ENCODE measurements at regions not wholly inside any gene's neighbourhood (a gene's known extent, or its start where the extent isn't known, plus 50 kb on each side); places are given as distances from the start of the nearest gene placed in this dataset.

- TF ChIP-seq TAF1 (IDR thresholded peaks at IDR 0.05; ENCODE audit: borderline replicate concordance, insufficient read depth, low read length) = no peak
- TF ChIP-seq POLR2AphosphoS5 (IDR thresholded peaks at IDR 0.05; ENCODE audit: low read depth, low read length) = no peak
Observed at GRCh38 chr2:14901737-14902136, 269.2 kb downstream of the LRATD1 start.

GRCh38 chr2:14902953-14903352, 270.4 kb downstream of the LRATD1 start:
- TF ChIP-seq FOXP2 (optimal IDR thresholded peaks at IDR 0.05; ENCODE audit: borderline replicate concordance, extremely low read depth, extremely low read length, insufficient read depth) (no peak), POLR2AphosphoS5 (IDR thresholded peaks at IDR 0.05; ENCODE audit: low read depth, low read length) (no peak), SIN3A (IDR thresholded peaks at IDR 0.05; ENCODE audit: borderline replicate concordance, insufficient read depth, low read length) (no peak), TAF1 (IDR thresholded peaks at IDR 0.05; ENCODE audit: borderline replicate concordance, insufficient read depth, low read length) (no peak), REST (IDR thresholded peaks at IDR 0.05; ENCODE audit: insufficient read depth in 1 of 2, low read depth in 2 of 2, low read length in 2 of 2) (no peak)

- TF ChIP-seq SIN3A (IDR thresholded peaks at IDR 0.05; ENCODE audit: borderline replicate concordance, insufficient read depth, low read length) (no peak), POLR2AphosphoS5 (IDR thresholded peaks at IDR 0.05; ENCODE audit: low read depth, low read length) (no peak), TAF1 (IDR thresholded peaks at IDR 0.05; ENCODE audit: borderline replicate concordance, insufficient read depth, low read length) (no peak), FOXP2 (optimal IDR thresholded peaks at IDR 0.05; ENCODE audit: borderline replicate concordance, extremely low read depth, extremely low read length, insufficient read depth) (no peak), REST (IDR thresholded peaks at IDR 0.05; ENCODE audit: insufficient read depth in 1 of 2, low read depth in 2 of 2, low read length in 2 of 2) (no peak)
Observed at GRCh38 chr2:14903709-14904374, 271.3 kb downstream of the LRATD1 start.

GRCh38 chr2:14905571-14905970, 273.1 kb downstream of the LRATD1 start:
- TF ChIP-seq TAF1 (IDR thresholded peaks at IDR 0.05; ENCODE audit: borderline replicate concordance, insufficient read depth, low read length) = no peak

GRCh38 chr2:14907014-14907612, 274.6 kb downstream of the LRATD1 start:
- TF ChIP-seq TAF1 (IDR thresholded peaks at IDR 0.05; ENCODE audit: borderline replicate concordance, insufficient read depth, low read length) (no peak), SIN3A (IDR thresholded peaks at IDR 0.05; ENCODE audit: borderline replicate concordance, insufficient read depth, low read length) (no peak), POLR2AphosphoS5 (IDR thresholded peaks at IDR 0.05; ENCODE audit: low read depth, low read length) (no peak), FOXP2 (optimal IDR thresholded peaks at IDR 0.05; ENCODE audit: borderline replicate concordance, extremely low read depth, extremely low read length, insufficient read depth) (no peak), REST (IDR thresholded peaks at IDR 0.05; ENCODE audit: insufficient read depth in 1 of 2, low read depth in 2 of 2, low read length in 2 of 2) (no peak)

GRCh38 chr2:14909795-14910194, 277.3 kb downstream of the LRATD1 start:
- no peak for TF ChIP-seq REST (IDR thresholded peaks at IDR 0.05; ENCODE audit: insufficient read depth in 1 of 2, low read depth in 2 of 2, low read length in 2 of 2)
- TF ChIP-seq TAF1 (IDR thresholded peaks at IDR 0.05; ENCODE audit: borderline replicate concordance, insufficient read depth, low read length) = no peak
- TF ChIP-seq POLR2AphosphoS5 (IDR thresholded peaks at IDR 0.05; ENCODE audit: low read depth, low read length) = no peak
- TF ChIP-seq FOXP2 (optimal IDR thresholded peaks at IDR 0.05; ENCODE audit: borderline replicate concordance, extremely low read depth, extremely low read length, insufficient read depth) = no peak
- no peak for TF ChIP-seq SIN3A (IDR thresholded peaks at IDR 0.05; ENCODE audit: borderline replicate concordance, insufficient read depth, low read length)

Data from PFSK-1 (cell line).